OCI-LY3 (cell line): ENCODE measurements at regions not wholly inside any gene's neighbourhood (a gene's known extent, or its start where the extent isn't known, plus 50 kb on each side); places are given as distances from the start of the nearest gene placed in this dataset.
A peak's percentile ranks its signal among the peaks of the same experiment; 100 is the strongest.

ENCODE experiments used
- H2AFZ ChIP-seq: fragments of 200-600, 300-600 bp; shearing (Covaris generic); 2 replicates; pipeline ENCODE4 v1.6.0; 2014; ENCODE audit warnings: antibody characterized with exemption, low read depth, low read length
- H3K27ac ChIP-seq: fragments of 200-600, 300-600 bp; sonication (generic); 2 replicates; pipeline ENCODE4 v1.5.1; 2014; ENCODE audit warnings: mild to moderate bottlenecking, low read length, moderate library complexity, mixed read lengths
- H3K27me3 ChIP-seq: fragments of 200-600, 300-600 bp; sonication (generic); 2 replicates; pipeline ENCODE4 v1.6.1; 2014; ENCODE audit warnings: low read depth, low read length, mixed read lengths
- H3K36me3 ChIP-seq: fragments of 200-600, 300-600 bp; sonication (generic); replicated peaks from 2 replicates; pipeline ENCODE3; 2014; ENCODE audit warnings: low read depth, low read length, mixed read lengths
- H3K4me1 ChIP-seq: fragments of 300-600, 200-600 bp; sonication (generic); 2 replicates; pipeline ENCODE4 v1.6.1; 2014; ENCODE audit warnings: low read length, mixed read lengths
- H3K4me2 ChIP-seq: fragments of 200-600, 300-600 bp; sonication (generic); 2 replicates; pipeline ENCODE4 v1.6.1; 2014; ENCODE audit warnings: low read length, mixed read lengths
- H3K4me3 ChIP-seq: fragments of 300-600, 200-600 bp; sonication (generic); 2 replicates; pipeline ENCODE4 v1.5.1; 2014; ENCODE audit warnings: antibody characterized with exemption, mild to moderate bottlenecking, low read length, moderate library complexity
- H3K79me2 ChIP-seq: fragments of 300-600, 200-600 bp; shearing (Covaris generic); 2 replicates; pipeline ENCODE4 v1.6.1; 2014; ENCODE audit warnings: mild to moderate bottlenecking, low read length, mixed read lengths
- H3K9ac ChIP-seq: fragments of 300-600, 200-600 bp; shearing (Covaris generic); 2 replicates; pipeline ENCODE4 v1.6.0; 2014; ENCODE audit warnings: mild to moderate bottlenecking, low read length, moderate library complexity
- H3K9me3 ChIP-seq: fragments of 200-600, 300-600 bp; shearing (Covaris generic); 2 replicates; pipeline ENCODE4 v1.6.1; 2014; ENCODE audit warnings: low read length, mixed read lengths; ENCODE audit not compliant: insufficient read depth
- H4K20me1 ChIP-seq: fragments of 200-600, 300-600 bp; sonication (generic); 2 replicates; pipeline ENCODE4 v1.6.1; 2016; ENCODE audit warnings: low read length, mixed read lengths; ENCODE audit not compliant: insufficient read depth
- CTCF ChIP-seq: fragments of 200-600, 300-600 bp; sonication (generic); IDR thresholded peaks from 2 replicates; pipeline ENCODE4 v1.5.1; 2014; ENCODE audit warnings: antibody characterized with exemption, low read length, low read depth
- EZH2phosphoT487 ChIP-seq: fragments of 200-600 bp; shearing (Covaris generic); IDR thresholded peaks from 2 replicates; pipeline ENCODE4 v1.6.1; 2018; ENCODE audit warnings: antibody characterized with exemption, mixed run types, low read depth

GRCh38 chr18:55123361-55123760 is 164.1 kb upstream of the CCDC68 start:
- no peaks in the 10 kb centered on the region for H3K27me3 ChIP-seq
- H4K20me1 ChIP-seq: no peaks in the 10 kb centered on the region
- TF ChIP-seq EZH2phosphoT487 (no peak), CTCF (no peak)
- no peak overlapping the region for H3K4me2 ChIP-seq
- H3K36me3 ChIP-seq: peaks cover 15% of the 10 kb centered on the region
- H2AFZ ChIP-seq: no peak overlapping the region
- H3K27ac ChIP-seq: no peak overlapping the region
- no peaks in the 10 kb centered on the region; the same call in 1 of the 2 replicates for H3K9me3 ChIP-seq
- no peak overlapping the region for H3K4me3 ChIP-seq
- peaks cover 35% of the 10 kb centered on the region for H3K4me1 ChIP-seq
- H3K9ac ChIP-seq: no peak overlapping the region
- H3K79me2 ChIP-seq: no peaks in the 10 kb centered on the region

DNA sequence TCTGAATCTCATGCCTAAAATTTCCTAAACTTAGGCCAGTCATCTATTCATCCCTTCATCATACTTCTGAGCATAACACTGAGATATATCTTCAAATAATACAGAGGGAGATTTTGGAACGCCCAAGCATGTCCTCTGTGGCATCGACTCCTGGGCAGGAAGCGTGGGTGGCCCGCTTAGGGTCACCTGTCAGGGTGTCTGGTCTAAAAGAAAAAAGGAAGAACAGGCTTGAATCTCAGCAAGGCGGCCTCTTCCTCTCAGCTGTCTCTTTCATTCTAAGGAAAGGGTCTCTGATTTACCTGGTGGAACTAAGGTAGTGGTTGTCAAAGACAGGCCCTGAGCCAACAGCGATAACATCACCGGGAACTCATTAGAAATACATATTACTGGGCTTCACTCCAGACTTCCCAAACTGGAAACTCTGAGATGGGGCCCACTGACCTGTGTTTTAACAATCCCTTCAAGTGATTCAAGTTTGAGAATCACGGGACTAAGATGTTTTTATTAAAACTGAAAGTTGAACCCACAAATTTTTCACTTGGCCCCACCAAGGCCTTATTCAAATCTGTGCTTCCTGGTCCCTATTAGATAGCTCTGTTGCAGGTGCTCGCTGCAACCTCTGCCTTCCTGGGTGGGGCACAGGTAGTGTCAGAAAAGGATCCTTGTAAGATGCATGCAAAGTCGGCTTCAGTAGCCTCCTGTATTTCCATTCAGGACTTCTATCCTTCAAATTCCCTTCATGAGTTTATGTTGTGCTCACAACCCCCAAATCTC is 162.3 kb upstream of the CCDC68 start:
- H3K79me2 ChIP-seq: no peaks in the 10 kb centered on the region

GRCh38 chr18:55120896-55121295 is 161.6 kb upstream of the CCDC68 start:
- Histone ChIP-seq H3K27ac (peak overlapping the region; percentile 41), H4K20me1 (no peaks in the 10 kb centered on the region), H3K27me3 (no peaks in the 10 kb centered on the region), H3K79me2 (no peaks in the 10 kb centered on the region), H3K9ac (no peak overlapping the region; the same call in 1 of the 2 replicates), H3K36me3 (peaks cover 15% of the 10 kb centered on the region), H2AFZ (peak overlapping the region; percentile 89; the same call in 1 of the 2 replicates), H3K4me2 (no peak overlapping the region), H3K4me1 (peaks cover 35% of the 10 kb centered on the region), H3K9me3 (no peaks in the 10 kb centered on the region), H3K4me3 (no peak overlapping the region)
- no peak for TF ChIP-seq CTCF
- no peak for TF ChIP-seq EZH2phosphoT487

More for the DNA sequence above, 162.3 kb upstream of the CCDC68 start:
- H3K36me3 ChIP-seq: peaks cover 15% of the 10 kb centered on the region
- peak overlapping the region; percentile 6; the same call in 1 of the 2 replicates for H3K9ac ChIP-seq
- H3K27ac ChIP-seq: peak overlapping the region; percentile 41
- peaks cover 35% of the 10 kb centered on the region for H3K4me1 ChIP-seq
- no peaks in the 10 kb centered on the region for H3K9me3 ChIP-seq
- H3K4me3 ChIP-seq: peak overlapping the region; percentile 20
- no peaks in the 10 kb centered on the region for H3K27me3 ChIP-seq
- H3K4me2 ChIP-seq: peak overlapping the region; percentile 50
- peak overlapping the region; percentile 89 for H2AFZ ChIP-seq
- no peak for TF ChIP-seq EZH2phosphoT487
- no peak for TF ChIP-seq CTCF
- no peaks in the 10 kb centered on the region for H4K20me1 ChIP-seq

- Histone ChIP-seq H3K36me3 (peaks cover 15% of the 10 kb centered on the region), H3K9ac (no peak overlapping the region), H3K4me3 (no peak overlapping the region), H3K4me1 (peaks cover 35% of the 10 kb centered on the region), H3K27me3 (no peaks in the 10 kb centered on the region), H3K79me2 (no peaks in the 10 kb centered on the region), H3K9me3 (no peaks in the 10 kb centered on the region), H3K27ac (no peak overlapping the region), H3K4me2 (no peak overlapping the region), H4K20me1 (no peaks in the 10 kb centered on the region), H2AFZ (no peak overlapping the region)
- TF ChIP-seq EZH2phosphoT487: no peak
- no peak for TF ChIP-seq CTCF
Observed at GRCh38 chr18:55119434-55119833, 160.2 kb upstream of the CCDC68 start.
